HG03457 (cell line): ENCODE measurements at regions not wholly inside any gene's neighbourhood (a gene's known extent, or its start where the extent isn't known, plus 50 kb on each side); places are given as distances from the start of the nearest gene placed in this dataset.

Source experiments
- ATAC-seq: cut with Tn5 transposase; IDR thresholded peaks from one replicate; pipeline ENCODE4 v1.9.1; 2021; ENCODE audit warnings: moderate number of reproducible peaks; ENCODE audit not compliant: unreplicated experiment

GRCh38 chr9:80061940-80062339, 490.2 kb downstream of the TLE4 start:
- no peak for ATAC-seq

- no peak for ATAC-seq
Measured at GRCh38 chr9:80061096-80061495, 489.3 kb downstream of the TLE4 start.

DNA sequence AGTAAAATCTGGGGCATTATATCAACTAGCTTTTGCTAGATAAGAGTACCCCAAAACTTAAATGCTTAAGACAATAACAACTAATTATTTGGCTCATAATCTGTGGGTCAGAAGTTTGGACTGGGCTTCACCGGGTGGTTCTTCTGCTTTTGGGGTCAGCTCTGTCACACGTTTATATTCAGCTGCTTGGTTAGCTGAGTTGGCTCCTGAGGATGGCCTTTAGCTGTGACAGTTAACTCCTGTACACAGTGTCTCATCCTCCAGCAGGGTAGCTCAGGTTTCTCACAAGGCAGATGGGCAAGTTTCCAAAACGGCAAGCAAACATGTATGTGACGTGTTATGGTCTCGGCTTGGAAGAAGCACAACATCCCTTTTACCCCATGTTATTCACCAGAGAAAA, 488.2 kb downstream of the TLE4 start:
- ATAC-seq: no peak

- no peak for ATAC-seq
Measured at GRCh38 chr9:80059191-80059590, 487.4 kb downstream of the TLE4 start.

- ATAC-seq: no peak
Measured at GRCh38 chr9:80052830-80053229, 481.1 kb downstream of the TLE4 start.

GRCh38 chr9:80049096-80049782, 477.5 kb downstream of the TLE4 start:
- ATAC-seq: no peak

DNA sequence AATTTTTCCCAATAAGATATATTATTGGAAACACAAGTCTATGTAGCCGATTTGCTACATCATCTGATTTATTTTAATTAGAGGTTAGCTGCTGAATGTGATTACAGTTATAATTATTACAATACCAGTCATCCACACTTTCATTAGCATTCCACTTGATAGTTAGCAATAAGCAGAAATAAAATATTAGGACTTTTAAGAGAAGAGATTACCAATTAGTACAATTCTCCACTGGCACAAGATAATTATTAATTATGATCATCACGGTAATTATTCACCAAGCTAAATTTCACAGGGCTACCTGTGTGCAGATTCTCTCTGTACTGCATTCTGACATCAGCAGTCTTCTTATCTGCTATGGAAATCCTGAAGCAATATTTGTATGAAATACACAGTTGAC, 474.7 kb downstream of the TLE4 start:
- ATAC-seq: no peak

DNA sequence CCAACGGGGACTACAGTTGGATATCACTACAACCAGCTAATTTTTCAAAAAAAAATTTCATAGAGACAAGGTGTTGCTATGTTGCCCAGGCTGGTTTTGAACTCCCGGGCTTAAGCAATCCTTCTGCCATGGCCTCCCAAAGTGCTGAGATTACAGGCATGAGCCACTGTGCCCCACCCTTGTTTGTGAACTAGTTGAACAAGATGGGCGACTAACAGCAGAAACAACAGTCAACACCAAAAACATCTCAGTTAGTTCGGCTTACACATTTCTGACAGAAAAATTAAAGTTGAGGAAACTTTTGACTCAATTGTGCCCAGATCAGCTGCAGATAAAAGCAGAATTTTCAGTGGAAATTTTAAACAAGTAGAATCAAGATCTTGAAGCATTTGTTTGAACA, 470.1 kb downstream of the TLE4 start:
- no peak for ATAC-seq

- no peak for ATAC-seq
Measured at GRCh38 chr9:80040457-80040856, 468.7 kb downstream of the TLE4 start.

GRCh38 chr9:80030801-80031200, 459.0 kb downstream of the TLE4 start:
- ATAC-seq: no peak

DNA sequence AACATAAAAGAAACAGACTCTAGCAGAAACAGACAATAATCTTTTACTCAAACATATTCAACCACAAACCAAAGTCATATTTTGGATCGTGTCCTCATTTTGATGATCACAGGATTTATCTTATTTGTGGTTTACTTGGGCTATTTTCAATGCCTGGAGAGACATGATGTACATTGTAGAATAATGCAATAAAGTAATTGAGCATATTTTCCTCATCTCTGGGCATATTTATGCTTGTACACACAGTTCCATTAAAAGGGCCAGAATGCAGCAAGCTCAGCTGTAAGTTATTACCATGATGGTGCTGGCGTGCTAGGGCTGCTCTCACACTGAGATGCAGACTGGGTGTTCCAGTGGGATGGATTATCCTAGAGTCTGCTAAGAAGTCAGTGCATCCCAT, 456.7 kb downstream of the TLE4 start:
- ATAC-seq: no peak

GRCh38 chr9:80025796-80026520, 454.2 kb downstream of the TLE4 start:
- no peak for ATAC-seq

GRCh38 chr9:80025131-80025530, 453.4 kb downstream of the TLE4 start:
- ATAC-seq: no peak

DNA sequence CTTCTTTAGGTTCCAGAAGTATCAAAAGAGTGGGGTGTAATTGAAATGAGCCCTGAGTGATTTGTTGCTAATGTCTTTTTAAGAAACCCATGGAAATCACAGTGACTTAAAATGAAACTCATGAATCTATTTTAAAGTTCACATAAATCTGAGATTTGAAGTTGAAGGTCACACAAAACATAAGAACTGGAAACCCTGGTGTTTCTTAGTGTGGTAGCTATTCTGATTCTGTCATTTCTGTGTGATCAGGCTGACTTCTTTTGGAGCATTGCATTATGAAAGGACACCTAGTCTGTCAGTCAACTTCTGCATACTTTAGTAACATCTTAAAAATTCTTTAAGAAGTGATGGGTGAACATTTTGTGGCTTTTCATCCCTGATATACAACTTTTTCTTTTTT, 448.8 kb downstream of the TLE4 start:
- no peak for ATAC-seq

DNA sequence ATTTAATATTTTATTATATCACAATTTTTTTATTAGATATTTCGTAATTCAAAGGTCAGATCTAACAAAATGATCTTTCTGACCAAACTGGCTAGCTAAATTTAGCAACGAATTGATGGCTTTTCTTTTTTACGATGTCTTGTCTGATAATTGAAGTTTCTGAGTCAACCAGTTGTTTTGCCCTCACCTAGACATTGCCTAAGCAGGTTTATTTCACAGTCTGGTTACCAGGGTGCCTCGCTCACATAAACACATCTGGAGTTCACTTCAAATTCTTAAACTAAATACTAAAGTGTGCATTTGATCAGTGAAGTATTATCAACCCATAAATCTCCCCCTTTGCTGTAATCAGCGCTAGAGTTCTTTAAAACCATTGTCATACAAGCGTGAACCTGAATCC, 448.3 kb downstream of the TLE4 start:
- no peak for ATAC-seq

DNA sequence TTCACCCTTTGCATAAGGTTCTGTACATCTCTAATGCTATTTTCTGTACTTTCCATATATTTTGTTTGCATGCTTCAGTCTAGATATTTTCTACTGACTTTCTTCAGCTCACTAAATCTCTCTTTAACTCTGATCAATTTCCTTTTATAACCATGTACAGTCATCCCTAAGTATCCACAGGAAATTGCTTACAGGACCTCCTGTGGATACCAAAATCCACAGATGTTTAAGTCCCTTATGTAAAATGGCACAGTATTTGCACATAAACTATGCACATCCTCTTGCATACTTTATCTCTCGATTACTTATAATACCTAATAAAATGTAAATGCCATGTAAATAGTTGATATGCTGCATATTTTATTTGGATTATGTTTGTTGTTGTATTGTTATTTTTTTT, 442.1 kb downstream of the TLE4 start:
- ATAC-seq: no peak

- ATAC-seq: no peak
Measured at GRCh38 chr9:80012557-80013330, 441.0 kb downstream of the TLE4 start.

DNA sequence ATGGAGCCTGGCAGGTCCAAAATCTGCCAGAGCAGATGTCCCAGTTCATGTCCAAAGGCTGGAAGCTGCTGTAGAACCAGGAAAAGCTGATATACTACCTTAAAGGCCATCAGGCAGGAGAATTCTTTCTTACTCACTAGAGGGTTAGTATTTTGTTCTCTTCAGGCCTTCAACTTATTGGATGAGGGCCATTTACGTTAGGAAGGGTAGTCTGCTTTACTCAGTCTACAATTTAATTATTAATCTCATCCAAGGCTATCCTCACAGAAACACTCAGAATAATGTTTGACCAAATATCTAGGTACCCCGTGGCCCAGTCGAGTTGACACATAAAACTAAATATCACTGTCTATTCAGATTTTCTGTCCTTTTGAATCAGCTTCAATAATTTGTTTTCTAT, 437.4 kb downstream of the TLE4 start:
- no peak for ATAC-seq

GRCh38 chr9:80004714-80005113, 432.9 kb downstream of the TLE4 start:
- no peak for ATAC-seq

DNA sequence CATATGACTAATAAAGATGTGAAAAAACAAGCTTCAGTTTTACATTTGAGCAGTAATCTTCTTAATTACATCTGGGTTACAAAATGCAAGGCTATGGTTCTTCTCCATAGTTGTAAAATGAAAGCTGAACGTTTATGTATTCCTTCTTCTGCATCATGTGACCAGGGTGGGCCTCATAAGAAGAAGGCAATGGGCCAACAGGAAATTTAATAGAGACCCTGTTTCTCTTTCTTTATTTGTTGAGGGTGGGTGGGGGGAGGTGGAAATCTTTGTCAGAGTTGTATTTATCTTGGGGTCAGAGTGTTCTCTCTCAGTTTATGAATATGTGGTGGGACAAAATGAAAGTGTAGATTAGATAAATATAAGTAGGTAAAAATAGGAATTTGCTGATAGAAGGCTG, 418.8 kb downstream of the TLE4 start:
- ATAC-seq: no peak

DNA sequence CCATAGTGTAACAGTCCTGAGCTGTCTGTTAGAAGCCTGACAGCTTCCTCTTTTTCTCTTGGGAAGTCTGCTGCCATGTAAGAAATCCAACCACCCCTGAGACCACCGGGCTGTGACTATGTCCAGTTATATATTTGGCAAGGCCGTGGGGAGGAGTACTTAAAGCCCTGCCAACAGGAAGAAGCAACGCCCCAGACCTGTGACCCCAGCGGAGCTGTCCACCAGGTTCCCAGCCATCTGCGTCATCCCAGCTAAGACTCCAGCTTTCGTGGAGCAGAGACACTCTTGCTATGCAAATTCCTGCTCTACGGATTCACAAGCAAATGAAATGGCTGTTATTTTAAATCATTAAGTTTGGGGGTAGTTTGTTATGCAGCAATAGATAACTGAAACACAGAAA, 417.3 kb downstream of the TLE4 start:
- ATAC-seq: no peak

DNA sequence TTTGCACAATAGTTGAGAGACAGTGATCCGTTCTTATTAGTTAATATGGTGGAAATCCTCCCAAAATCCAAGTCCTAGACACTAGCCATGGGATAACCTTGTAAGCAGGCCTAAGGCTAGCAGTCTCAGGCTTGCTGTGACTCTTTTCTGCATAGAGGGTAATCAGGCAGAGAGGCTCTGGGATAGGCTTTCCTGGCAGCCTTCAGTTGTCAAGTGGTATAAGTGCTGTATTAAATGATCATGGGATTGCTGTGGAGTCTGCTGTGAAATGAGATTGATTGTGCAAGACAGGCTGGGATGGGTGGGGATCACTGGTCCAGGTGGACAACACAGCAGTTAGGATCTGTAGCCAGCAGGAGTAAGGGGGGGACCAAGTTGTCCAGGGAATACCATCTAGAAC, 416.4 kb downstream of the TLE4 start:
- no peak for ATAC-seq
